Liver (tissue), 8 donors: ENCODE measurements at regions not wholly inside any gene's neighbourhood (a gene's known extent, or its start where the extent isn't known, plus 50 kb on each side); places are given as distances from the start of the nearest gene placed in this dataset.

ENCODE experiments used
- DNase-seq: peaks from one replicate; pipeline ENCODE4 v3.0.0-alpha.2; 2017; ENCODE audit warnings: low spot score
- H3K27ac ChIP-seq, 2 donors: one replicate each; pipeline ENCODE4 v1.7.0; 2013; ENCODE audit warnings: inconsistent platforms in 2 of 2, low read length in 2 of 2, control low read depth in 1 of 2, low read depth in 1 of 2, mild to moderate bottlenecking in 1 of 2
- H3K27me3 ChIP-seq, 4 donors: one replicate each; pipeline versions ENCODE4 v1.6.1 to v1.7.0; 2013; ENCODE audit warnings: low read length in 3 of 4, inconsistent platforms in 1 of 4, mild to moderate bottlenecking in 1 of 4, moderate library complexity in 1 of 4; ENCODE audit not compliant: control insufficient read depth in 4 of 4, insufficient read depth in 4 of 4
- H3K36me3 ChIP-seq, 4 donors: one replicate each; pipeline versions ENCODE4 v1.6.1 to v1.7.0; 2013; ENCODE audit warnings: low read length in 3 of 4, mild to moderate bottlenecking in 3 of 4, low read depth in 1 of 4, moderate library complexity in 1 of 4; ENCODE audit not compliant: control insufficient read depth in 4 of 4, insufficient read depth in 3 of 4
- H3K4me1 ChIP-seq, 4 donors: one replicate each; pipeline versions ENCODE4 v1.6.1 to v1.7.0; 2013; ENCODE audit warnings: low read length in 3 of 4, mild to moderate bottlenecking in 3 of 4, moderate library complexity in 1 of 4; ENCODE audit not compliant: control insufficient read depth in 4 of 4, insufficient read depth in 4 of 4
- H3K4me3 ChIP-seq, 3 donors: one replicate each; pipeline versions ENCODE4 v1.6.1 to v1.7.0; 2013; ENCODE audit warnings: low read length in 3 of 3, control low read depth in 1 of 3, low read depth in 1 of 3, mild to moderate bottlenecking in 1 of 3
- H3K9ac ChIP-seq, 2 donors: one replicate each; pipeline ENCODE4 v1.7.0; 2013; ENCODE audit warnings: low read length in 2 of 2, mild to moderate bottlenecking in 2 of 2, moderate library complexity in 2 of 2, control low read depth in 1 of 2, low read depth in 1 of 2
- H3K9me3 ChIP-seq, 4 donors: one replicate each; pipeline versions ENCODE4 v1.6.1 to v1.7.0; 2013; ENCODE audit warnings: low read length in 3 of 4; ENCODE audit not compliant: control insufficient read depth in 4 of 4
- ATF3 ChIP-seq: IDR thresholded peaks from 2 replicates; pipeline ENCODE4 v1.6.1; 2016; ENCODE audit warnings: antibody characterized with exemption
- CTCF ChIP-seq: fragments of 150-350 bp; IDR thresholded peaks from 2 replicates; pipeline ENCODE4 v1.5.1; 2017; ENCODE audit warnings: improper control_type of control experiment, low read depth, low read length; ENCODE audit not compliant: missing input control
- EGR1 ChIP-seq, 2 donors: IDR thresholded peaks; 2 replicates each; pipeline ENCODE4 v1.6.1; 2016 to 2018; ENCODE audit warnings: antibody characterized with exemption in 2 of 2, low read depth in 2 of 2
- FOXA2 ChIP-seq: IDR thresholded peaks from 2 replicates; pipeline ENCODE4 v1.6.1; 2016; ENCODE audit warnings: antibody characterized with exemption
- GABPA ChIP-seq, 2 donors: IDR thresholded peaks in 1 of 2; conservative IDR thresholded peaks in 1 of 2; 2 replicates each; pipeline ENCODE4 v1.6.1; 2016; ENCODE audit warnings: antibody characterized with exemption in 2 of 2, mild to moderate bottlenecking in 1 of 2, moderate library complexity in 1 of 2
- HNF4A ChIP-seq, 2 donors: conservative IDR thresholded peaks; 2 replicates each; pipeline ENCODE4 v1.6.1; 2016; ENCODE audit warnings: antibody characterized with exemption in 2 of 2, mild to moderate bottlenecking in 2 of 2
- HNF4G ChIP-seq: IDR thresholded peaks from 2 replicates; pipeline ENCODE4 v1.6.1; 2016; ENCODE audit warnings: antibody characterized with exemption
- JUND ChIP-seq, 2 donors: IDR thresholded peaks; 2 replicates each; pipeline ENCODE4 v1.6.1; 2016; ENCODE audit warnings: antibody characterized with exemption in 2 of 2
- MAX ChIP-seq: IDR thresholded peaks from 2 replicates; pipeline ENCODE4 v1.6.1; 2016; ENCODE audit warnings: antibody characterized with exemption
- NR2F2 ChIP-seq: IDR thresholded peaks from 2 replicates; pipeline ENCODE4 v1.6.1; 2016; ENCODE audit warnings: antibody characterized with exemption
- RAD21 ChIP-seq, 2 donors: IDR thresholded peaks; 2 replicates each; pipeline ENCODE4 v1.6.1; 2016; ENCODE audit warnings: antibody characterized with exemption in 2 of 2, mild to moderate bottlenecking in 2 of 2
- RXRA ChIP-seq, 2 donors: IDR thresholded peaks; 2 replicates each; pipeline ENCODE4 v1.6.1; 2017 to 2018; ENCODE audit warnings: antibody characterized with exemption in 2 of 2, mild to moderate bottlenecking in 1 of 2
- SP1 ChIP-seq: IDR thresholded peaks from 2 replicates; pipeline ENCODE4 v1.6.1; 2018; ENCODE audit warnings: antibody characterized with exemption, mild to moderate bottlenecking
- TAF1 ChIP-seq: conservative IDR thresholded peaks from 2 replicates; pipeline ENCODE4 v1.6.1; 2016; ENCODE audit warnings: antibody characterized with exemption, mild to moderate bottlenecking
- YY1 ChIP-seq: IDR thresholded peaks from 2 replicates; pipeline ENCODE4 v1.6.1; 2016; ENCODE audit warnings: antibody characterized with exemption, mild to moderate bottlenecking
- ZBTB33 ChIP-seq: IDR thresholded peaks from 2 replicates; pipeline ENCODE4 v1.6.1; 2016; ENCODE audit warnings: antibody characterized with exemption
- WGBS: extraction: QIAGEN DNeasy Blood & Tissue Kit; methylation state at CpG from one replicate; pipeline ENCODE4 v1.1.7; 2013; 5-methylcytosine and 5-hydroxymethylcytosine counted together
- donor health status: healthy.
- donor health status: healthy.
- donor health status: healthy.
- donor health status: healthy.
- donor health status: healthy.

- TF ChIP-seq MAX (no peak), ATF3 (no peak), FOXA2 (no peak), TAF1 (no peak), SP1 (no peak), GABPA (IDR thresholded peaks at IDR 0.05 in 1 of 2, conservative IDR thresholded peaks at IDR 0.05 in 1 of 2) (no peak), RAD21 (IDR thresholded peaks at IDR 0.05) (no peak), RXRA (IDR thresholded peaks at IDR 0.05) (no peak), HNF4G (no peak), NR2F2 (no peak), EGR1 (IDR thresholded peaks at IDR 0.05; ENCODE audit: low read depth in 2 of 2) (no peak)
These were observed 409.0 kb upstream of the POU3F3 start (continued) for GRCh38 chr2:104444889-104445288.

GRCh38 chr2:104447831-104448434 is 406.0 kb upstream of the POU3F3 start:
- H3K4me1 ChIP-seq: peaks cover 0 to 5% (median 0%) of the 10 kb centered on the region in 4 donors
- no peaks in the 10 kb centered on the region for H3K27me3 ChIP-seq
- peak; percentile 83 to 88 for TF ChIP-seq RAD21 (IDR thresholded peaks at IDR 0.05)
- TF ChIP-seq JUND (IDR thresholded peaks at IDR 0.05): no peak
- no peak for TF ChIP-seq NR2F2
- TF ChIP-seq CTCF: peak; percentile 52
- TF ChIP-seq HNF4A (conservative IDR thresholded peaks at IDR 0.05): no peak
- no peak for TF ChIP-seq ZBTB33
- TF ChIP-seq ATF3: no peak
- TF ChIP-seq SP1: no peak
- peak; percentile 59 for TF ChIP-seq YY1
- no peaks in the 10 kb centered on the region for H3K36me3 ChIP-seq
- no peak overlapping the region for H3K27ac ChIP-seq
- 37% methylated on average over 2 of the region's 2 CpGs for WGBS
- H3K9me3 ChIP-seq: no peaks in the 10 kb centered on the region
- H3K9ac ChIP-seq: peak overlapping the region in 1 of 2 donors; percentile 74
- peak overlapping the region; percentile 45 to 68 (median 47) for H3K4me3 ChIP-seq
- no peak for DNase-seq
